Muscle of arm (tissue), 1 donor: ENCODE measurements at regions not wholly inside any gene's neighbourhood (a gene's known extent, or its start where the extent isn't known, plus 50 kb on each side); places are given as distances from the start of the nearest gene placed in this dataset.

Experiments
- DNase-seq: peaks from one replicate; pipeline ENCODE4 v3.0.0-alpha.2; 2013

GRCh38 chr4:19417256-19417655 lies 834.4 kb upstream of the SLIT2 start:
- DNase-seq, result peak; percentile 33

- DNase-seq, result peak; percentile 23
Observed at GRCh38 chr4:19416146-19416545, 835.6 kb upstream of the SLIT2 start.

GRCh38 chr4:19408490-19408889 lies 843.2 kb upstream of the SLIT2 start:
- no peak for DNase-seq

- no peak for DNase-seq
Observed at GRCh38 chr4:19406789-19407188, 844.9 kb upstream of the SLIT2 start.

GRCh38 chr4:19403786-19404370 lies 847.8 kb upstream of the SLIT2 start:
- DNase-seq, result no peak

- no peak for DNase-seq
Observed at GRCh38 chr4:19402581-19403065, 849.1 kb upstream of the SLIT2 start.

- peak; percentile 37 for DNase-seq
Observed at GRCh38 chr4:19401301-19402080, 850.2 kb upstream of the SLIT2 start.

GRCh38 chr4:19400820-19401219 lies 850.9 kb upstream of the SLIT2 start:
- no peak for DNase-seq

- no peak for DNase-seq
Observed at GRCh38 chr4:19399001-19399400, 852.7 kb upstream of the SLIT2 start.

GRCh38 chr4:19386786-19387185 lies 864.9 kb upstream of the SLIT2 start:
- no peak for DNase-seq

- no peak for DNase-seq
Observed at GRCh38 chr4:19382993-19383756, 868.5 kb upstream of the SLIT2 start.

GRCh38 chr4:19381068-19381467 lies 870.6 kb upstream of the SLIT2 start:
- no peak for DNase-seq

GRCh38 chr4:19380600-19380999 lies 871.1 kb upstream of the SLIT2 start:
- DNase-seq, result no peak

GRCh38 chr4:19379191-19379708 lies 872.5 kb upstream of the SLIT2 start:
- DNase-seq, result no peak

GRCh38 chr4:19375931-19376330 lies 875.8 kb upstream of the SLIT2 start:
- no peak for DNase-seq

GRCh38 chr4:19375136-19375804 lies 876.4 kb upstream of the SLIT2 start:
- DNase-seq, result peak; percentile 43

- no peak for DNase-seq
Observed at GRCh38 chr4:19372390-19372789, 879.3 kb upstream of the SLIT2 start.

GRCh38 chr4:19368800-19369199 lies 882.9 kb upstream of the SLIT2 start:
- no peak for DNase-seq

GRCh38 chr4:19366916-19367315 lies 884.8 kb upstream of the SLIT2 start:
- DNase-seq, result no peak

GRCh38 chr4:19358015-19358414 lies 893.7 kb upstream of the SLIT2 start:
- DNase-seq, result no peak

- DNase-seq, result no peak
Observed at GRCh38 chr4:19349416-19349815, 902.3 kb upstream of the SLIT2 start.

- no peak for DNase-seq
Observed at GRCh38 chr4:19348746-19349145, 903.0 kb upstream of the SLIT2 start.
